AG04450 (cell line): ENCODE measurements at regions not wholly inside any gene's neighbourhood (a gene's known extent, or its start where the extent isn't known, plus 50 kb on each side); places are given as distances from the start of the nearest gene placed in this dataset.

Source experiments
- CTCF ChIA-PET: fragments of 300-600, 350-600 bp; formaldehyde crosslinking; extraction: SDS; loops from one replicate; lab custom pipeline; 2022; ENCODE audit warnings: antibody characterized with exemption, inconsistent platforms; lab: Charles Lee
- POLR2A ChIA-PET: fragments of 350-600 bp; formaldehyde crosslinking; extraction: SDS; loops from one replicate; lab custom pipeline; 2021; ENCODE audit warnings: antibody characterized with exemption, inconsistent platforms; lab: Yijun Ruan, JAX
- DNase-seq: peaks from one replicate; pipeline ENCODE4 v3.0.0-alpha.2; 2011; ENCODE audit warnings: low read depth, low spot score
- H3K27ac ChIP-seq: one replicate; pipeline ENCODE4 v1.5.1; 2012; ENCODE audit warnings: low read depth, low read length, control low read depth
- H3K27me3 ChIP-seq: one replicate; pipeline ENCODE4 v1.6.0; 2012; ENCODE audit warnings: low read length; ENCODE audit not compliant: control insufficient read depth, insufficient read depth
- H3K4me3 ChIP-seq: 2 replicates; pipeline ENCODE4 v1.5.1; 2011; ENCODE audit warnings: mild to moderate bottlenecking, low read depth, low read length, control low read depth
- H3K9me3 ChIP-seq: 2 replicates; pipeline ENCODE4 v1.5.1; 2012; ENCODE audit warnings: low read length; ENCODE audit not compliant: control insufficient read depth, insufficient read depth
- TF ChIP-seq, protein P1 (sequence below): IDR thresholded peaks from 2 replicates; pipeline ENCODE4 v1.5.1; 2011; ENCODE audit warnings: low read depth, low read length, control low read depth, inconsistent platforms

- no peaks in the 10 kb centered on the region for H3K9me3 ChIP-seq
- TF ChIP-seq, protein P1, sequence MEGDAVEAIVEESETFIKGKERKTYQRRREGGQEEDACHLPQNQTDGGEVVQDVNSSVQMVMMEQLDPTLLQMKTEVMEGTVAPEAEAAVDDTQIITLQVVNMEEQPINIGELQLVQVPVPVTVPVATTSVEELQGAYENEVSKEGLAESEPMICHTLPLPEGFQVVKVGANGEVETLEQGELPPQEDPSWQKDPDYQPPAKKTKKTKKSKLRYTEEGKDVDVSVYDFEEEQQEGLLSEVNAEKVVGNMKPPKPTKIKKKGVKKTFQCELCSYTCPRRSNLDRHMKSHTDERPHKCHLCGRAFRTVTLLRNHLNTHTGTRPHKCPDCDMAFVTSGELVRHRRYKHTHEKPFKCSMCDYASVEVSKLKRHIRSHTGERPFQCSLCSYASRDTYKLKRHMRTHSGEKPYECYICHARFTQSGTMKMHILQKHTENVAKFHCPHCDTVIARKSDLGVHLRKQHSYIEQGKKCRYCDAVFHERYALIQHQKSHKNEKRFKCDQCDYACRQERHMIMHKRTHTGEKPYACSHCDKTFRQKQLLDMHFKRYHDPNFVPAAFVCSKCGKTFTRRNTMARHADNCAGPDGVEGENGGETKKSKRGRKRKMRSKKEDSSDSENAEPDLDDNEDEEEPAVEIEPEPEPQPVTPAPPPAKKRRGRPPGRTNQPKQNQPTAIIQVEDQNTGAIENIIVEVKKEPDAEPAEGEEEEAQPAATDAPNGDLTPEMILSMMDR: no peak
- ChIA-PET POLR2A (interaction anchor here (1.1 kb wide), 1 partner anchor 11 kb away, joined by 3 read pairs; no protein-coding TSS in a partner anchor), CTCF (no interaction called here)
- no peak overlapping the region for H3K27ac ChIP-seq
- no peaks in the 10 kb centered on the region for H3K27me3 ChIP-seq
- no peak overlapping the region for H3K4me3 ChIP-seq
- no peak for DNase-seq
Measured at GRCh38 chrX:39749135-39749534, 348.6 kb downstream of the BCOR start.

- CTCF ChIA-PET: no interaction called here
- TF ChIP-seq, protein P1: no peak
Measured at GRCh38 chrX:39749728-39750127, 348.0 kb downstream of the BCOR start.

DNA sequence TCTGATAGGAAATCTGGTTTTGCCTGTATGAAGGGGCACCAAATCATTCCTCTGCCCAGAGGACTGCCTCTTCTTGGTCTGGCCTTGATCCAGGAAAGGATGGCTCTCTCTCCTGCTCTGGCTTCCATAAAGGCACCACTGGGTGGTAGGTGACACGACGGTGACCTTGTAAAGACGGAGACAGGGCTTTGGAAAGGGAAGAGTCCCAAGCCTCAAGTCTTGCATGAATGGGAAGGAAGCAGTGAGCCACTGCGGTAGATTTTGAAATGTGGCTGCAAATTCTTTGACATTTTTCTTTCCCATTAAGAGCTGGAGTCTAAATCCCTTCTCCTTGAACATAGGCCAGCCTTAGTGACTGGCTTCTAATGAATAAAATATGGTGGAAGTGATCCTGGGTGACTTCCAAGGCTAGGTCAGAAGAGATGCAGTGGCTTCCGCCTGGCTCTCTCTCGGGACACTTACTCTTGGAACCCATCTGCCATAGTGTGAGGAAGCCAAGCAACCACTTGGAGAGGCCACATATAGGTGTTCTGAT is 347.4 kb downstream of the BCOR start:
- CTCF ChIA-PET: no interaction called here
- DNase-seq: no peak
- no peaks in the 10 kb centered on the region for H3K9me3 ChIP-seq
- H3K27ac ChIP-seq: no peak overlapping the region
- TF ChIP-seq, protein P1: no peak
- no peaks in the 10 kb centered on the region for H3K27me3 ChIP-seq
- H3K4me3 ChIP-seq: no peak overlapping the region
- POLR2A ChIA-PET: no interaction called here

More at GRCh38 chrX:39749728-39750127, 348.0 kb downstream of the BCOR start:
- H3K4me3 ChIP-seq: no peak overlapping the region
- no peaks in the 10 kb centered on the region for H3K27me3 ChIP-seq
- no peaks in the 10 kb centered on the region for H3K9me3 ChIP-seq
- POLR2A ChIA-PET: interaction anchor here (1.1 kb wide), 1 partner anchor 10 kb away, joined by 3 read pairs; no protein-coding TSS in a partner anchor
- DNase-seq: no peak
- no peak overlapping the region for H3K27ac ChIP-seq

DNA sequence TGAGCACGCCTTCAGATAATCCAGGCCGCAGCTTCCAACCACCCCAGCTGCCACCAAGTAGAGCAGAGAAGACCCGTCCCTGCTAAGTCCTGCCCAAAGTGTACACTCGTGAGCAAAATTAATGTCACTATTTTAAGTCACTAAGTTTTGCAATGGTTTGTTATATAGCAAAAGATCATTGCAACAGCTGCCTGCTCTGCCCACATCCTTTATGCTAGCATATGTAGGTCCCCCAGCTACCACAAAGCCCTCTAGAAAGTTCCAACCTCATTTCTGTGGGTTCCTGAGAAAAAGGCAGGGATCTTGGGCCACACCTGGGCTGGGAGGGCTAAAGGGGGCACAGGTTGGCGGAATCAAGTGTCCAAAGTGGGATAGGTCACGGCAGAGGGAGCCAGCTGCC is 346.9 kb downstream of the BCOR start:
- Histone ChIP-seq H3K27ac (no peak overlapping the region), H3K9me3 (no peaks in the 10 kb centered on the region), H3K4me3 (no peak overlapping the region), H3K27me3 (no peaks in the 10 kb centered on the region)
- TF ChIP-seq, protein P1: no peak
- ChIA-PET POLR2A (no interaction called here), CTCF (no interaction called here)
- no peak for DNase-seq

DNA sequence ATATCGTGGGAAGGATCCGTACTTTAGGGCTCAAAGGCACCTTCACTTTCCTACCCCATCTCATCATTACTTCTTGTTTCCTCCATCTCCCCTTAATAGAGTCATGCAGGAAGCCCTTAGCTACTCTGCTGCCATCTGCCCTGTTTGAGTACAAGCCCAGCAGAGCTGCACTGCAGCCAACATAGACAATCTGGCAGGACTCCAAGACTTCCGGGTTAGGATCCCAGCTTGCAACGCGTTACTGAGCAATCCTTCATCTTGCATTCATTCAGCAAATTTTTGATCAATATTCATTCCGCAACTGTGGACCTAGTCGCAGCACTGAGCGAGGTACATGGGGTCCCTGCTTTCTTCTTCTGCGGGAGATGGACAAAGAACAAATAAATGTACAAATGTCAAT is 344.9 kb downstream of the BCOR start:
- no peak for DNase-seq
- no peaks in the 10 kb centered on the region for H3K27me3 ChIP-seq
- TF ChIP-seq, protein P1: no peak
- H3K27ac ChIP-seq: no peak overlapping the region
- POLR2A ChIA-PET: interaction anchor here (0.5 kb wide), 1 partner anchor 1943 kb away, joined by 6 read pairs; no protein-coding TSS in a partner anchor
- CTCF ChIA-PET: no interaction called here
- H3K4me3 ChIP-seq: no peak overlapping the region
- no peaks in the 10 kb centered on the region for H3K9me3 ChIP-seq
